Eye (tissue), 1 donor: ENCODE measurements at regions not wholly inside any gene's neighbourhood (a gene's known extent, or its start where the extent isn't known, plus 50 kb on each side); places are given as distances from the start of the nearest gene placed in this dataset.
"Not testable (repeated sequence)": the region's sequence is repeated elsewhere in the genome, so short reads cannot be mapped to it uniquely, and the experiment has no call there.

Experiments used
- DNase-seq: peaks from one replicate; pipeline ENCODE4 v3.0.0-alpha.2; 2015

GRCh38 chr1:102659876-102660483 lies 448.3 kb downstream of the COL11A1 start:
- DNase-seq, result not testable (repeated sequence)

- no peak for DNase-seq
These were observed 453.3 kb downstream of the COL11A1 start for GRCh38 chr1:102655034-102655433.

GRCh38 chr1:102640872-102641271 lies 467.4 kb downstream of the COL11A1 start:
- peak; percentile 7 for DNase-seq

- DNase-seq, result no peak
These were observed 468.0 kb downstream of the COL11A1 start for GRCh38 chr1:102640312-102640711.

- no peak for DNase-seq
These were observed 476.6 kb downstream of the COL11A1 start for GRCh38 chr1:102631691-102632090.

GRCh38 chr1:102630041-102630440 lies 478.3 kb downstream of the COL11A1 start:
- no peak for DNase-seq

- DNase-seq, result peak; percentile 13
These were observed 480.2 kb downstream of the COL11A1 start for GRCh38 chr1:102628109-102628613.

- DNase-seq, result no peak
These were observed 481.2 kb downstream of the COL11A1 start for GRCh38 chr1:102627145-102627544.

GRCh38 chr1:102615896-102616295 lies 492.4 kb downstream of the COL11A1 start:
- no peak for DNase-seq

- no peak for DNase-seq
These were observed 513.2 kb downstream of the COL11A1 start for GRCh38 chr1:102595106-102595505.

GRCh38 chr1:102593276-102593675 lies 515.0 kb downstream of the COL11A1 start:
- DNase-seq, result no peak

GRCh38 chr1:102588536-102588935 lies 519.8 kb downstream of the COL11A1 start:
- no peak for DNase-seq

GRCh38 chr1:102586022-102586421 lies 522.3 kb downstream of the COL11A1 start:
- DNase-seq, result no peak

GRCh38 chr1:102580806-102581205 lies 527.5 kb downstream of the COL11A1 start:
- no peak for DNase-seq

GRCh38 chr1:102578804-102579203 lies 529.5 kb downstream of the COL11A1 start:
- DNase-seq, result no peak

GRCh38 chr1:102572637-102573036 lies 535.7 kb downstream of the COL11A1 start:
- no peak for DNase-seq

GRCh38 chr1:102566182-102566581 lies 542.1 kb downstream of the COL11A1 start:
- no peak for DNase-seq

- DNase-seq, result no peak
These were observed 545.9 kb downstream of the COL11A1 start for GRCh38 chr1:102562380-102562779.

GRCh38 chr1:102550729-102551384 lies 554.1 kb upstream of the OLFM3 start:
- no peak for DNase-seq

GRCh38 chr1:102546251-102546650 lies 549.5 kb upstream of the OLFM3 start:
- no peak for DNase-seq

- no peak for DNase-seq
These were observed 539.2 kb upstream of the OLFM3 start for GRCh38 chr1:102535829-102536505.

GRCh38 chr1:102531036-102531435 lies 534.3 kb upstream of the OLFM3 start:
- no peak for DNase-seq

GRCh38 chr1:102529446-102529845 lies 532.7 kb upstream of the OLFM3 start:
- DNase-seq, result no peak

- DNase-seq, result no peak
These were observed 504.0 kb upstream of the OLFM3 start for GRCh38 chr1:102500758-102501157.
